Tibial nerve (tissue), 4 donors: ENCODE measurements at regions not wholly inside any gene's neighbourhood (a gene's known extent, or its start where the extent isn't known, plus 50 kb on each side); places are given as distances from the start of the nearest gene placed in this dataset.

Experiments
- EP300 ChIP-seq, 2 donors: sonication (generic); formaldehyde crosslinking; IDR thresholded peaks; one replicate each; pipeline ENCODE4 v1.6.1; 2017; ENCODE audit warnings: antibody characterized with exemption in 2 of 2, mild to moderate bottlenecking in 1 of 2
- POLR2A ChIP-seq, 2 donors: fragments of 450-650 bp; IDR thresholded peaks; one replicate each; pipeline ENCODE4 v1.6.1; 2017; ENCODE audit warnings: antibody characterized with exemption in 2 of 2, mild to moderate bottlenecking in 2 of 2, moderate library complexity in 2 of 2
- TF ChIP-seq, protein P1 (sequence below), 5 experiments: fragments of 200-600 bp in 3 of 5; fragments of 450-650 bp in 2 of 5; sonication (generic) in 3 of 5; IDR thresholded peaks; one replicate each; pipeline ENCODE4 v1.5.1; 2016 to 2019; ENCODE audit warnings: antibody characterized with exemption in 5 of 5, mild to moderate bottlenecking in 3 of 5, moderate library complexity in 2 of 5

DNA sequence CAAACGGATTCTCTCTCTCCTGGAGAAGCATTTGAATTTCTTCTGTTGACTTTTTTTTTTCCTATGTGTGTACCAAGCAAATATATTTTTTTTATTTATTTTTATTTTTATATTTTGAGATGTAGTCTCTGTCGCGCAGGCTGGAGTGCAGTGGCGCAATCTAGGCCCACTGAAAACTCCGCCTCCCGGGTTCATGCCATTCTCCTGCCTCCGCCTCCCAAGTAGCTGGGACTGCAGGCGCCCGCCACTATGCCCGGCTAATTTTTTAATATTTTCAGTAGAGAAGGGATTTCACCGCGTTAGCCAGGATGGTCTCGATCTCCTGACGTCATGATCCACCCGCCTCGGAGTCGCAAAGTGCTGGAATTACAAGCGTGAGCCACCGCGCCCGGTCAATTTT lies 549.5 kb upstream of the GNPDA2 start:
- TF ChIP-seq, protein P1, sequence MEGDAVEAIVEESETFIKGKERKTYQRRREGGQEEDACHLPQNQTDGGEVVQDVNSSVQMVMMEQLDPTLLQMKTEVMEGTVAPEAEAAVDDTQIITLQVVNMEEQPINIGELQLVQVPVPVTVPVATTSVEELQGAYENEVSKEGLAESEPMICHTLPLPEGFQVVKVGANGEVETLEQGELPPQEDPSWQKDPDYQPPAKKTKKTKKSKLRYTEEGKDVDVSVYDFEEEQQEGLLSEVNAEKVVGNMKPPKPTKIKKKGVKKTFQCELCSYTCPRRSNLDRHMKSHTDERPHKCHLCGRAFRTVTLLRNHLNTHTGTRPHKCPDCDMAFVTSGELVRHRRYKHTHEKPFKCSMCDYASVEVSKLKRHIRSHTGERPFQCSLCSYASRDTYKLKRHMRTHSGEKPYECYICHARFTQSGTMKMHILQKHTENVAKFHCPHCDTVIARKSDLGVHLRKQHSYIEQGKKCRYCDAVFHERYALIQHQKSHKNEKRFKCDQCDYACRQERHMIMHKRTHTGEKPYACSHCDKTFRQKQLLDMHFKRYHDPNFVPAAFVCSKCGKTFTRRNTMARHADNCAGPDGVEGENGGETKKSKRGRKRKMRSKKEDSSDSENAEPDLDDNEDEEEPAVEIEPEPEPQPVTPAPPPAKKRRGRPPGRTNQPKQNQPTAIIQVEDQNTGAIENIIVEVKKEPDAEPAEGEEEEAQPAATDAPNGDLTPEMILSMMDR (IDR thresholded peaks at IDR 0.05), result no peak
- TF ChIP-seq POLR2A (IDR thresholded peaks at IDR 0.05) (no peak), EP300 (IDR thresholded peaks at IDR 0.05) (no peak)
